Retinal pigment epithelial cell (primary cell): ENCODE measurements at regions not wholly inside any gene's neighbourhood (a gene's known extent, or its start where the extent isn't known, plus 50 kb on each side); places are given as distances from the start of the nearest gene placed in this dataset.

ENCODE experiments used
- DNase-seq: peaks from one replicate; pipeline ENCODE4 v3.0.0-alpha.2; 2010; ENCODE audit warnings: low read depth
- H3K4me3 ChIP-seq: 2 replicates; pipeline ENCODE4 v1.5.1; 2011; ENCODE audit warnings: mild to moderate bottlenecking, low read length, control low read depth, moderate library complexity
- TF ChIP-seq, protein P1 (sequence below): conservative IDR thresholded peaks from 2 replicates; pipeline ENCODE4 v1.5.1; 2011; ENCODE audit warnings: low read depth, low read length, control low read depth, inconsistent platforms

DNA sequence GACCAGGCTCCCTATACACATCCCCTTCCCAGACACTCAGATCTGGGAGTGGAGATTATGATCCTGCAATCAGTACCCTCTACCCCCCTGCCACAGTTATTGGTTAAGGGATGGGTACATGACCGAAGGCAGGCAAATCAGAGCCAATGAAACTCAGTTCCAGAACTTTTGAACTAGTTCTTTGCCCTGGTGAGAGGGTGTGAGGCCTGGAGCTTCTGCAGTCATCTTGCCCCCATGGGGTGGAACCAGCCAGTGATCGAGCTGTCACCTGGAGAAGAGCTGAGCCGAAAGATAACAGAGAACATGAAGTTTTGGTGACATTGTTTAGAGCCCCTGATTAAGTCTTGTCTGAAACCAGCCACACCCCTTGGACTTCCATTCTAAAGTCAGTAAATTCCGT lies 88.2 kb upstream of the DUSP5 start:
- TF ChIP-seq, protein P1, sequence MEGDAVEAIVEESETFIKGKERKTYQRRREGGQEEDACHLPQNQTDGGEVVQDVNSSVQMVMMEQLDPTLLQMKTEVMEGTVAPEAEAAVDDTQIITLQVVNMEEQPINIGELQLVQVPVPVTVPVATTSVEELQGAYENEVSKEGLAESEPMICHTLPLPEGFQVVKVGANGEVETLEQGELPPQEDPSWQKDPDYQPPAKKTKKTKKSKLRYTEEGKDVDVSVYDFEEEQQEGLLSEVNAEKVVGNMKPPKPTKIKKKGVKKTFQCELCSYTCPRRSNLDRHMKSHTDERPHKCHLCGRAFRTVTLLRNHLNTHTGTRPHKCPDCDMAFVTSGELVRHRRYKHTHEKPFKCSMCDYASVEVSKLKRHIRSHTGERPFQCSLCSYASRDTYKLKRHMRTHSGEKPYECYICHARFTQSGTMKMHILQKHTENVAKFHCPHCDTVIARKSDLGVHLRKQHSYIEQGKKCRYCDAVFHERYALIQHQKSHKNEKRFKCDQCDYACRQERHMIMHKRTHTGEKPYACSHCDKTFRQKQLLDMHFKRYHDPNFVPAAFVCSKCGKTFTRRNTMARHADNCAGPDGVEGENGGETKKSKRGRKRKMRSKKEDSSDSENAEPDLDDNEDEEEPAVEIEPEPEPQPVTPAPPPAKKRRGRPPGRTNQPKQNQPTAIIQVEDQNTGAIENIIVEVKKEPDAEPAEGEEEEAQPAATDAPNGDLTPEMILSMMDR = no peak
- DNase-seq = no peak
- no peak overlapping the region for H3K4me3 ChIP-seq

DNA sequence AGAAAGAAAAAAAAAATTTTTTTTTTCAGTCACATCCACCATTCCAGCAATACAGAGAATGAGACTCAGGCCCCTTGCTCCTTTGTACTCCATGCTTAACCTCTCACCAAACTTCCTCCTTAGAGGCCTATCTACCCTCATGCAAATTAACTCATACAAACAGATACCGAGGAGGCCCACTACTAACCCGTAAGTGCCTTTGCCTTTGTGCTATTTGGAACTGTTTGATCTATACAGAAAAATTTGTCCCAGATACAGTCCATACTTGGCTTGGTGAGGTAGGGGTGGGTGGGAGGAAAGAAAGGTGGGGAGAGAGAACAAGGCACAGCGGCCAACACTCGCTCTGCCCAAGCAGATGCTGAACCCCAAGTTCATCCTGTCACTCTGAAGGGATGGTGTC lies 87.8 kb upstream of the DUSP5 start:
- no peak for DNase-seq
- TF ChIP-seq, protein P1 = no peak
- no peak overlapping the region for H3K4me3 ChIP-seq

DNA sequence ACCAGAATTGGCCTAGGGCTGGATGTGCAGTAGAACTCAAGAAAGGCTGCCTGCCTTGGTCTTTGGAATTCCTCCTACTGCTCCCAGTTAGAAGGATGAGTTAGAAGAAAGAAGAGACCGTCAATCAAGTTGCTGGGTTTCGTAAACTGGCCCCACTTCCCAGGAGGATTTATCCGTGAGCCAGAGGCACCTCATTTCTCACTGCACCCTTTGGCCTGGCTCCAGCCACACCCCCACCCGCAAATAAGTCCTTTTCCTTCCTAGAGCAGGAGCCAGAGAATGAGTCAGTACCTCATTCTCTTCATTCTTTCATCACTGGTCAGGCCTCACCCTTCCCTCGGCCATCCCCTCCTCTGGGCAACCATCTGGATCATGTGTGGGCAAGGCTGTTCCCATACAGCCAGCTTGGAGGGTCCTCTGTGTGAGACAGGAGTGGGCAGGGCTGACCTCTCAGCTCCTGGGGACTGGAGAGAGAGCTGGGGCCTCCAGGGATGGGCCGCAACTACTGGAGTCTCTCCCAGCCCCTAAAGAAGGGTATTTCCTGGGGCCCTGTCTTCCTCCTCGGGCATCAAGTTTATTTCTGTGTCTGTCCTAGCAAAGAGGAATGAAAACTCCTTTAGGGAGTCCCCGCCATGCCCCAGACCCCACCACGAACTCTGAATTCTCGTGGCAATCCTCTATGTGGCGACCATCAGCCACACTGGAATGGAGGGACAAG lies 87.2 kb upstream of the DUSP5 start:
- TF ChIP-seq, protein P1 = no peak
- no peak overlapping the region for H3K4me3 ChIP-seq
- DNase-seq = peak; percentile 98

DNA sequence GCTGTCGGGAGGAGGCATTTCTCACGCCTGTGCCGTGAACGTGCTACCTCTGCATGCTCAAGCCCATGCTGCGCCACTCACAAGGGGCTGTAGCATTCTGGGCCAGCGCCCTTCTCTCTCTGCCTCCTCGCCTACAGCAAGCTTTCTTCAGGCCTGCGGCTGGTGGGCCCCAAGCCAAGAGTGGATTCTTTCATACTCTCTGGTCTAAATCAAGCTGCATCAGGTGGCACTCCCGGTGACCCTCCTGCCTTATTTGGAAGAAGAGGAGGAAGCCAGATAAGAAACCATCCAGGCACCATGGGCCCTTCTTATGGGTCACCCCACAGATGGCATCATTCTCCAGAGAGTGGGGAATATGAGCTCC lies 86.7 kb upstream of the DUSP5 start:
- peak; percentile 69 for DNase-seq
- H3K4me3 ChIP-seq = no peak overlapping the region
- TF ChIP-seq, protein P1 = no peak

DNA sequence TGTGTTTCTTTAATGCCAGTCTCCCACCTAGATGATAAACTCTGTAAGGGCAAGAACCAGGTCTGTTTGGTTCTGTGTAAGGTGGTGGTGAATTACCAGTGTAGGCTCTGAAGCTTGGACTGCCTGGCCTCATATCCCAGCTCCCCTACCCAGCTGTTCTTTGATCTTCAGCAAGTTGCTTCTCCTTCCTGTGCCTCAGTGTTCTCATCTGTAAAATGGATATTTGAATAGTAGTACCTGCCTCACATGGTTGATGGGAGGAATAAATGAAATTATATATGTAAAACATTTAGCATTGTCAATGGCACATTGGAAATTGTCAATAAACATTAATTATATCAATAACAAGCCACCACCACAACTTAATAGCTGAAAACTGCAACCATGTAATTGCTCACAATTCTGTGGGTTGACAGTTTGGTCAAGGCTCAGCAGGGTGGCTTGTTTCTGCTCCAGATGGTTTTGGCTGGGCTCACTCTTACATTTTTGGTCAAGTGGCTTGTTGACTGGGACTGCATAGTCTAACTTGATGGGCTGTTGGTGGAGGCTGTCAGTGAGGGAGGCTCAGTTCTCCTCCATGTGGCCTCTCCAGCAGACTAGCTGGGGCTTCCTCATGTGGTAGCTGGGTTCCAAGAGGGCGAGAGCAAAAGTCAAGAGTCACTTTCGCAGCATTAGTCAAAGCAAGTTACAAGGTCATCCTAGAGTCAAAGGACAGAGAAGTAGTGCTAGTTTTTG lies 84.5 kb upstream of the DUSP5 start:
- TF ChIP-seq, protein P1 = no peak
- H3K4me3 ChIP-seq = no peak overlapping the region
- DNase-seq = no peak

DNA sequence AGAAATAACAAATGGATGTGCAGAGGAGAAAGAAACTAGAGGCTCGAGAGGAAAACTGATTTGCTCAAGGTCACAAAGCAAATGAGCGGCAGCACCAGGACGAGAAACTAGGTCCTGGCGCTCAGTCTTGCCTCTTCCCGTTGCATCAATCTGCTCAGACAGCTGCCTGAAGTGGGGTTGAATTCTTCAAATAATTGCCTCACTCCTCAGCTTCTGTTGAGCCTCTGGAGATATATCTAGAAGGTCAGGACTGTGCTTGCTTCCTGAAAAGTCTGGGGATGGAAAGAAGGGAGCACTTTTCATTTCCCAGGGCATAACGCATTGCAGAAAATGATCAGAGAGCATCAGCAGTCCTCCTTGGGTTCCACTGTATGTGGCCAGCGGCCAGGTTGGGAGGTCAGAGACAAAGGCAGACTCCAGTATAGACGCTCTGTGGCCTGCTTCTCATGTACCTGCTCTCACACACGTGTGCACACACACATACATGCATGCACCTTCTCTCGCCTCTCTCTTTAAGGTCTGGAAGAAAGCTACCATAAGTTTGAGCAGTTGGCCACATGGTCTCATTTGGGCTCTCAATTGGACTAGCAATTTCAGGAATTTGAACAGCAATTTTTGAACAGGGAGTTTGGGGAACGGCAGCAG lies 83.7 kb upstream of the DUSP5 start:
- TF ChIP-seq, protein P1 = no peak
- H3K4me3 ChIP-seq = no peak overlapping the region
- DNase-seq = no peak
